ENCODE measurements at regions not wholly inside any gene's neighbourhood (a gene's known extent, or its start where the extent isn't known, plus 50 kb on each side); places are given as distances from the start of the nearest gene placed in this dataset.

- no peak for TF ChIP-seq CTCF (IDR thresholded peaks at IDR 0.05; ENCODE audit: insufficient read depth, low read length)
- TF ChIP-seq POLR2AphosphoS5 (IDR thresholded peaks at IDR 0.05; ENCODE audit: low read depth): no peak
- TF ChIP-seq GABPA (IDR thresholded peaks at IDR 0.05; ENCODE audit: low read depth): no peak
- TF ChIP-seq REST (IDR thresholded peaks at IDR 0.05; ENCODE audit: insufficient replicate concordance, low read depth): no peak
- TF ChIP-seq SPI1 (IDR thresholded peaks at IDR 0.05; ENCODE audit: borderline replicate concordance, low read depth): no peak
These were observed 104.0 kb upstream of the ZNF678 start for GRCh38 chr1:227459326-227459841.

Measured in HL-60 (cell line).